Smooth muscle cell (in vitro differentiated cells): ENCODE measurements at regions not wholly inside any gene's neighbourhood (a gene's known extent, or its start where the extent isn't known, plus 50 kb on each side); places are given as distances from the start of the nearest gene placed in this dataset.

ENCODE experiments used
- DNase-seq: peaks from one replicate; lab custom pipeline; 2025; ENCODE audit not compliant: unreplicated experiment; lab: John Stamatoyannopoulos, UW
- H2AFZ ChIP-seq: fragments of 200-600 bp; sonication (generic); 2 replicates; pipeline ENCODE4 v1.6.0; 2016; ENCODE audit warnings: antibody characterized with exemption, low read depth, mild to moderate bottlenecking
- H3F3A ChIP-seq: fragments of 200-600 bp; sonication (generic); 2 replicates; pipeline ENCODE4 v1.6.0; 2017; ENCODE audit warnings: antibody characterized with exemption, low read depth
- H3K27ac ChIP-seq: fragments of 200-600 bp; sonication (generic); 2 replicates; pipeline ENCODE4 v1.5.1; 2016; ENCODE audit warnings: low read depth, mild to moderate bottlenecking
- H3K27me3 ChIP-seq: fragments of 200-600 bp; sonication (generic); 2 replicates; pipeline ENCODE4 v1.6.1; 2016; ENCODE audit warnings: low read depth, mild to moderate bottlenecking
- H3K36me3 ChIP-seq: fragments of 200-600 bp; sonication (generic); 2 replicates; pipeline ENCODE4 v1.5.1; 2016; ENCODE audit warnings: low read depth
- H3K4me1 ChIP-seq: fragments of 200-600 bp; sonication (generic); 2 replicates; pipeline ENCODE4 v1.5.1; 2016; ENCODE audit warnings: low read depth
- H3K4me2 ChIP-seq: fragments of 200-600 bp; sonication (generic); 2 replicates; pipeline ENCODE4 v1.6.0; 2016; ENCODE audit warnings: mild to moderate bottlenecking
- H3K4me3 ChIP-seq: fragments of 200-600 bp; sonication (generic); 2 replicates; pipeline ENCODE4 v1.5.1; 2016; ENCODE audit warnings: mild to moderate bottlenecking
- H3K79me2 ChIP-seq: fragments of 200-600 bp; sonication (generic); 2 replicates; pipeline ENCODE4 v1.6.0; 2016; ENCODE audit warnings: low read depth, mild to moderate bottlenecking
- H3K9ac ChIP-seq: fragments of 200-600 bp; sonication (generic); 2 replicates; pipeline ENCODE4 v1.6.0; 2016; ENCODE audit warnings: low read depth
- H3K9me3 ChIP-seq: fragments of 200-600 bp; sonication (generic); replicated peaks from 2 replicates; pipeline ENCODE4 v1.5.1; 2016; ENCODE audit warnings: low read depth
- H4K20me1 ChIP-seq: fragments of 200-600 bp; sonication (generic); 2 replicates; pipeline ENCODE4 v1.6.0; 2016; ENCODE audit warnings: low read depth
- CTCF ChIP-seq: fragments of 200-600 bp; sonication (generic); IDR thresholded peaks from 2 replicates; pipeline ENCODE4 v1.5.1; 2017; ENCODE audit warnings: borderline replicate concordance, mild to moderate bottlenecking, antibody characterized with exemption; ENCODE audit not compliant: insufficient read depth, poor library complexity, severe bottlenecking
- WGBS: methylation state at CpG from one replicate; pipeline ENCODE4 v1.1.7; 2016; ENCODE audit warnings: low lambda C conversion rate; 5-methylcytosine and 5-hydroxymethylcytosine counted together

GRCh38 chr6:139711804-139712585 lies 337.5 kb upstream of the CITED2 start:
- H4K20me1 ChIP-seq, result no peaks in the 10 kb centered on the region
- no peak overlapping the region for H2AFZ ChIP-seq
- no peak for DNase-seq
- TF ChIP-seq CTCF, result no peak
- H3K9ac ChIP-seq, result no peak overlapping the region
- H3K4me2 ChIP-seq, result no peak overlapping the region
- no peaks in the 10 kb centered on the region for H3K36me3 ChIP-seq
- 79% methylated on average over 2 of the region's 2 CpGs for WGBS
- H3F3A ChIP-seq, result no peaks in the 10 kb centered on the region
- H3K27ac ChIP-seq, result no peak overlapping the region
- no peaks in the 10 kb centered on the region for H3K9me3 ChIP-seq
- no peak overlapping the region for H3K4me3 ChIP-seq
- H3K79me2 ChIP-seq, result no peaks in the 10 kb centered on the region
- H3K27me3 ChIP-seq, result no peaks in the 10 kb centered on the region
- H3K4me1 ChIP-seq, result peaks cover 5% of the 10 kb centered on the region

- H3K4me2 ChIP-seq, result no peak overlapping the region
- no peak for TF ChIP-seq CTCF
- no peaks in the 10 kb centered on the region for H4K20me1 ChIP-seq
- no peaks in the 10 kb centered on the region for H3K27me3 ChIP-seq
- H3K9ac ChIP-seq, result no peak overlapping the region
- no peak overlapping the region for H3K4me3 ChIP-seq
- H3K4me1 ChIP-seq, result peaks cover 5% of the 10 kb centered on the region
- no peaks in the 10 kb centered on the region for H3F3A ChIP-seq
- no peaks in the 10 kb centered on the region for H3K9me3 ChIP-seq
- no peaks in the 10 kb centered on the region for H3K36me3 ChIP-seq
- no peaks in the 10 kb centered on the region for H3K79me2 ChIP-seq
- no peak overlapping the region for H3K27ac ChIP-seq
- peak overlapping the region; percentile 42 for H2AFZ ChIP-seq
- no peak for DNase-seq
Observed at GRCh38 chr6:139710556-139710955, 336.1 kb upstream of the CITED2 start.

GRCh38 chr6:139708337-139709199 lies 334.1 kb upstream of the CITED2 start:
- Histone ChIP-seq H3F3A (no peaks in the 10 kb centered on the region), H3K9ac (peak overlapping the region; percentile 31), H4K20me1 (no peaks in the 10 kb centered on the region), H3K9me3 (no peaks in the 10 kb centered on the region), H3K27me3 (no peaks in the 10 kb centered on the region), H2AFZ (no peak overlapping the region), H3K36me3 (no peaks in the 10 kb centered on the region), H3K79me2 (no peaks in the 10 kb centered on the region), H3K4me2 (peak overlapping the region; percentile 61), H3K4me1 (peaks cover 5% of the 10 kb centered on the region), H3K4me3 (peak overlapping the region; percentile 3), H3K27ac (peak overlapping the region; percentile 83)
- TF ChIP-seq CTCF, result no peak
- no peak for DNase-seq
- 0% methylated on average over 6 of the region's 6 CpGs for WGBS
